Esophagus muscularis mucosa (tissue), 4 donors: ENCODE measurements at regions not wholly inside any gene's neighbourhood (a gene's known extent, or its start where the extent isn't known, plus 50 kb on each side); places are given as distances from the start of the nearest gene placed in this dataset.

Experiments used
- DNase-seq: peaks from one replicate; pipeline ENCODE4 v3.0.0-alpha.2; 2017; ENCODE audit errors: extremely low spot score
- H3K27ac ChIP-seq, 4 donors: fragments of 200-600 bp; sonication (generic); replicated peaks in 1 of 4; 1 replicate in 3 of 4; 2 replicates in 1 of 4; pipeline ENCODE4 v1.5.1; 2016 to 2019; ENCODE audit warnings: mild to moderate bottlenecking in 1 of 4
- H3K27me3 ChIP-seq, 4 donors: fragments of 200-600 bp; sonication (generic); one replicate each; pipeline versions ENCODE4 v1.5.1 to v1.6.0; 2016 to 2019
- H3K36me3 ChIP-seq, 4 donors: fragments of 200-600 bp; sonication (generic); one replicate each; pipeline ENCODE4 v1.5.1; 2016 to 2019
- H3K4me1 ChIP-seq, 4 donors: fragments of 200-600 bp; sonication (generic); one replicate each; pipeline ENCODE4 v1.5.1; 2016 to 2019
- H3K4me3 ChIP-seq, 4 donors: fragments of 200-600 bp; sonication (generic); 1 replicate in 2 of 4; 2 replicates in 2 of 4; pipeline ENCODE4 v1.5.1; 2016 to 2019; ENCODE audit warnings: mild to moderate bottlenecking in 4 of 4, moderate library complexity in 1 of 4
- H3K9me3 ChIP-seq, 4 donors: fragments of 200-600 bp; sonication (generic); 1 replicate in 3 of 4; 2 replicates in 1 of 4; pipeline ENCODE4 v1.5.1; 2016 to 2019
- CTCF ChIP-seq, 3 experiments: fragments of 200-600 bp in 2 of 3; fragments of 450-650 bp in 1 of 3; sonication (generic) in 2 of 3; IDR thresholded peaks; one replicate each; pipeline ENCODE4 v1.5.1; 2017 to 2019; ENCODE audit warnings: antibody characterized with exemption in 3 of 3, mild to moderate bottlenecking in 2 of 3, moderate library complexity in 1 of 3
- EP300 ChIP-seq: sonication (generic); formaldehyde crosslinking; IDR thresholded peaks from one replicate; pipeline ENCODE4 v1.6.1; 2017; ENCODE audit warnings: antibody characterized with exemption
- POLR2A ChIP-seq: fragments of 450-650 bp; IDR thresholded peaks from one replicate; pipeline ENCODE4 v1.6.1; 2017; ENCODE audit warnings: antibody characterized with exemption, moderate library complexity, mild to moderate bottlenecking, low read depth
- POLR2AphosphoS5 ChIP-seq, 2 donors: sonication (generic); formaldehyde crosslinking; IDR thresholded peaks; one replicate each; pipeline ENCODE4 v1.6.1; 2017; ENCODE audit warnings: antibody characterized with exemption in 2 of 2
- WGBS: methylation state at CpG from one replicate; pipeline ENCODE4 v1.1.5; 2018; 5-methylcytosine and 5-hydroxymethylcytosine counted together
- intact Hi-C: fragments of 100-400 bp; cut with DNase I; formaldehyde crosslinking; loops from one replicate; pipeline ENCODE4 v1.15.1; 2023

- Histone ChIP-seq H3K27me3 (no peaks in the 10 kb centered on the region), H3K27ac (no peak overlapping the region), H3K4me1 (no peaks in the 10 kb centered on the region), H3K4me3 (no peak overlapping the region), H3K36me3 (no peaks in the 10 kb centered on the region), H3K9me3 (no peaks in the 10 kb centered on the region)
- intact Hi-C loops, result no loop called here
- TF ChIP-seq EP300 (no peak), POLR2A (no peak), CTCF (IDR thresholded peaks at IDR 0.05) (no peak), POLR2AphosphoS5 (IDR thresholded peaks at IDR 0.05) (no peak)
- DNase-seq, result no peak
- 72% methylated on average over 2 of the region's 2 CpGs for WGBS
Observed at GRCh38 chr17:33435721-33436301, 142.7 kb upstream of the ASIC2 start.

GRCh38 chr17:33436321-33436720, 143.2 kb upstream of the ASIC2 start:
- no peak overlapping the region for H3K27ac ChIP-seq
- no peak overlapping the region for H3K4me3 ChIP-seq
- H3K4me1 ChIP-seq, result no peaks in the 10 kb centered on the region
- DNase-seq, result no peak
- TF ChIP-seq EP300, result no peak
- no peak for TF ChIP-seq POLR2A
- no peak for TF ChIP-seq CTCF (IDR thresholded peaks at IDR 0.05)
- TF ChIP-seq POLR2AphosphoS5 (IDR thresholded peaks at IDR 0.05), result no peak
- no peaks in the 10 kb centered on the region for H3K9me3 ChIP-seq
- intact Hi-C loops, result no loop called here
- WGBS, result 76% methylated on average over 3 of the region's 3 CpGs
- H3K36me3 ChIP-seq, result no peaks in the 10 kb centered on the region
- H3K27me3 ChIP-seq, result no peaks in the 10 kb centered on the region

GRCh38 chr17:33438139-33438538, 145.0 kb upstream of the ASIC2 start:
- Histone ChIP-seq H3K36me3 (no peaks in the 10 kb centered on the region), H3K4me3 (no peak overlapping the region), H3K27me3 (no peaks in the 10 kb centered on the region), H3K4me1 (no peaks in the 10 kb centered on the region), H3K9me3 (no peaks in the 10 kb centered on the region), H3K27ac (no peak overlapping the region)
- intact Hi-C loops, result no loop called here
- no peak for DNase-seq
- peak in 1 of 2 donors; percentile 25 for TF ChIP-seq POLR2AphosphoS5 (IDR thresholded peaks at IDR 0.05)
- TF ChIP-seq EP300, result no peak
- 63% methylated on average over 2 of the region's 2 CpGs for WGBS

GRCh38 chr17:33438578-33438977, 145.5 kb upstream of the ASIC2 start:
- DNase-seq, result no peak
- intact Hi-C loops, result no loop called here
- Histone ChIP-seq H3K4me3 (no peak overlapping the region), H3K27ac (peak overlapping the region in 1 of 4 donors; percentile 37), H3K9me3 (no peaks in the 10 kb centered on the region), H3K36me3 (no peaks in the 10 kb centered on the region), H3K4me1 (no peaks in the 10 kb centered on the region), H3K27me3 (no peaks in the 10 kb centered on the region)
- WGBS, result 24% methylated on average over 1 of the region's 1 CpG
- TF ChIP-seq EP300 (no peak), POLR2AphosphoS5 (IDR thresholded peaks at IDR 0.05) (no peak), POLR2A (no peak), CTCF (IDR thresholded peaks at IDR 0.05) (no peak)

DNA sequence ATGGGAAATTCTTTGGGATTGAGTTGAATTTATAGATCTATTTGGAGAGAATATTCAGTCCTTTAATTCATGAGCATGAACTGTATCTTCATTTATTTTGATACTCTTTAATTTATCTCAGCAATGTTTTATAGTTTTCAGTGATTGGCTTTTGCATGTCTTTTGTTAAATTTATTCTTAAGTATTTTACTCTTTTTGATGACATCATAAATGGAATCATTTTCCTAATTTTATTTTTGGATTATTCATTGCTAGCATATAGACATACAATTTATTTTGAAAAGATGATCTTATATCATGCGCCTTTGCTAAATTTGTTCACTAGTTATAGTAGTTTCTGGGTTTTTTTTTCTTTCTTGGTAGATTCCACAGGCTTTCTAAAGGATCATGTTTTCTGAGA, 149.2 kb upstream of the ASIC2 start:
- no peaks in the 10 kb centered on the region for H3K36me3 ChIP-seq
- no peak for TF ChIP-seq POLR2AphosphoS5 (IDR thresholded peaks at IDR 0.05)
- no peak for TF ChIP-seq CTCF (IDR thresholded peaks at IDR 0.05)
- TF ChIP-seq POLR2A, result no peak
- TF ChIP-seq EP300, result no peak
- no peaks in the 10 kb centered on the region for H3K27me3 ChIP-seq
- no peak for DNase-seq
- intact Hi-C loops, result no loop called here
- H3K27ac ChIP-seq, result no peak overlapping the region
- no peaks in the 10 kb centered on the region for H3K4me1 ChIP-seq
- H3K4me3 ChIP-seq, result no peak overlapping the region
- 95% methylated on average over 1 of the region's 1 CpG for whole genome bisulfite sequencing
- H3K9me3 ChIP-seq, result peaks cover 0 to 2% (median 0%) of the 10 kb centered on the region in 4 donors
